Activated CD4-positive, alpha-beta T cell treated with anti-CD3 and anti-CD28 coated beads, Interleukin-2, amount 50 U/mL, for 4 hours (primary cell): ENCODE measurements at regions not wholly inside any gene's neighbourhood (a gene's known extent, or its start where the extent isn't known, plus 50 kb on each side); places are given as distances from the start of the nearest gene placed in this dataset.
"Not testable (repeated sequence)": the region's sequence is repeated elsewhere in the genome, so short reads cannot be mapped to it uniquely, and the experiment has no call there.

Source experiments
- DNase-seq, 2 experiments: peaks; one replicate each; pipeline ENCODE4 v3.0.0-alpha.2; 2020

GRCh38 chr5:118366429-118366828 is 621.9 kb downstream of the DTWD2 start:
- DNase-seq, result no peak

GRCh38 chr5:118365718-118366117 is 622.6 kb downstream of the DTWD2 start:
- no peak for DNase-seq

GRCh38 chr5:118354797-118355196 is 633.5 kb downstream of the DTWD2 start:
- DNase-seq, result no peak

- no peak for DNase-seq
These were observed 634.4 kb downstream of the DTWD2 start for GRCh38 chr5:118353970-118354369.

GRCh38 chr5:118336468-118336867 is 651.9 kb downstream of the DTWD2 start:
- DNase-seq, result no peak

GRCh38 chr5:118327389-118327788 is 661.0 kb downstream of the DTWD2 start:
- DNase-seq, result no peak

GRCh38 chr5:118326481-118327045 is 661.8 kb downstream of the DTWD2 start:
- no peak for DNase-seq

GRCh38 chr5:118325931-118326330 is 662.4 kb downstream of the DTWD2 start:
- DNase-seq, result no peak

GRCh38 chr5:118323723-118324122 is 664.6 kb downstream of the DTWD2 start:
- DNase-seq, result not testable (repeated sequence)

- no peak for DNase-seq
These were observed 667.3 kb downstream of the DTWD2 start for GRCh38 chr5:118321081-118321480.

GRCh38 chr5:118320121-118320520 is 668.2 kb downstream of the DTWD2 start:
- DNase-seq, result no peak

GRCh38 chr5:118314931-118315330 is 673.4 kb downstream of the DTWD2 start:
- no peak for DNase-seq

GRCh38 chr5:118311103-118311819 is 677.1 kb downstream of the DTWD2 start:
- no peak for DNase-seq

- DNase-seq, result no peak
These were observed 677.9 kb downstream of the DTWD2 start for GRCh38 chr5:118310401-118310800.

GRCh38 chr5:118303296-118303695 is 685.1 kb downstream of the DTWD2 start:
- DNase-seq, result no peak

- DNase-seq, result no peak
These were observed 685.6 kb downstream of the DTWD2 start for GRCh38 chr5:118302786-118303185.

- no peak for DNase-seq
These were observed 686.7 kb downstream of the DTWD2 start for GRCh38 chr5:118301696-118302095.

- DNase-seq, result no peak
These were observed 693.3 kb downstream of the DTWD2 start for GRCh38 chr5:118295045-118295444.

- DNase-seq, result no peak
These were observed 695.0 kb downstream of the DTWD2 start for GRCh38 chr5:118293378-118293777.

GRCh38 chr5:118290204-118290603 is 698.1 kb downstream of the DTWD2 start:
- DNase-seq, result no peak

- DNase-seq, result not testable (repeated sequence)
These were observed 704.1 kb downstream of the DTWD2 start for GRCh38 chr5:118284230-118284629.

- DNase-seq, result not testable (repeated sequence)
These were observed 705.8 kb downstream of the DTWD2 start for GRCh38 chr5:118282480-118283038.

- DNase-seq, result no peak
These were observed 708.6 kb downstream of the DTWD2 start for GRCh38 chr5:118279540-118280294.

GRCh38 chr5:118270526-118270925 is 717.8 kb downstream of the DTWD2 start:
- no peak for DNase-seq
